LHCN-M2 (cell line): ENCODE measurements at regions not wholly inside any gene's neighbourhood (a gene's known extent, or its start where the extent isn't known, plus 50 kb on each side); places are given as distances from the start of the nearest gene placed in this dataset.
"Not testable (repeated sequence)": the region's sequence is repeated elsewhere in the genome, so short reads cannot be mapped to it uniquely, and the experiment has no call there.

ENCODE experiments used
- DNase-seq: peaks from one replicate; pipeline ENCODE4 v3.0.0-alpha.2; 2012; ENCODE audit warnings: low read depth

DNA sequence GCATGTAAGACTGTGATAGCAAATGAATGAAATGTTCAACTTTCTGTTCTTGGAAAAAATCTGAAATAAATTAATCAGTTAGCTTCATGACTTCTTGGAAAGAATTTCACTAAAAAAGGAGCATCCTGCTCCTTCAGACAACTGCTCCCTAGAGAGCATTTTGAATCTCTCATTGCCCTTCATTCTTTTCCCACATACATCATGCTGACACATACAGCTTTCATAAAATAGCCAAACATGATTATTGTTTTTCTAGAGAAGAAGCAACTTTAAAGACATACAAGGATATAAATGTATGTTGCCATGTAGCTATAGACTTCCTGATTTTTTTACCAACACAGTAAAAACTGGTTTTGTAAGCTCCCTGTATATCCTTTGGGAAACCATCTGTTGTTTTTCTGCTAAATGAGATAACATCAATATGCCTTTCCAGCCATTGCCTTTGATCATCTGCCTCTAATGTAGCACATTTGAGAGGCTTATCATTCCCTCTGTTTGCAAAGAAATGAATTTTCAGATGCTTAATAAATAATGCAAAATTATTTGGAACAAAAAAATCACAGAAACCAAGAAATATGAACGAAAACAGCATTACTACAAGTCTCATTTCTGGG is 248.2 kb upstream of the GPR149 start:
- no peak for DNase-seq

DNA sequence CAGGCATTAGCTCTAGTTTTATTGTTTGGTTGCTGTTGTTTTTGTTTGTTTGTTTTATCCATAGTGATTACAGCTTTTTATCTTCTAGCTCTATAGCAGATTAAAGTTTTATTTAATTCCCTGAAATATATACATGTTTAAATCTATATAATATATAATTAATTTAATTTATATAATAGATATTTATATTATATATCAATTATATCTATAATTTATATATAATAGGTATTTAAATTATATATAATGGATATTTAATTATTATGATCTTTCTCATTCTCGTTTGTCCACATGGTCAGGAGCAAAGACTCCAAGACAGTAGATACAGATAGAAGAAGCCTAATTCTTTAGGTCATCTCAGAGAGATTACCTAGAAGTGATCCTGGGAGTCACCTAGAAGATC is 238.8 kb upstream of the GPR149 start:
- DNase-seq: no peak

DNA sequence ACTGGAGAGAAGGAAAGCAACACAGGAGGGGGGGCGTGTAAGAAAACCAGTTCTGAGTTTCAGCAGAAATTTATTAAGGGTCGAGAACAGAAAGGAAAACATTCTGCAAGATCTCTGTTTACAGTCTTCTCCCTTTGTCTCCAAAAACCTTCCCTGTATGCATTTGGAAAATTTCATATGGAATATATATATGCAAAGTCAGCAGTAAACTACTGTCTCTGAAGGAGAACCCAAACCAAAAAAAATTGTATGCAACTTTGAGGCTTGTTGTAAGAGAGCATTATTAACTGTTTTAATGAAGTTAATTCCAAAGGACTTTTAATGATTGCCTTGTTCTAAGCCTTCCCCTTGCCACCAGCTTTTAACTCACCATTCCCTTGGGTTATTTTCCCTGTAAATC is 238.2 kb upstream of the GPR149 start:
- DNase-seq: no peak

DNA sequence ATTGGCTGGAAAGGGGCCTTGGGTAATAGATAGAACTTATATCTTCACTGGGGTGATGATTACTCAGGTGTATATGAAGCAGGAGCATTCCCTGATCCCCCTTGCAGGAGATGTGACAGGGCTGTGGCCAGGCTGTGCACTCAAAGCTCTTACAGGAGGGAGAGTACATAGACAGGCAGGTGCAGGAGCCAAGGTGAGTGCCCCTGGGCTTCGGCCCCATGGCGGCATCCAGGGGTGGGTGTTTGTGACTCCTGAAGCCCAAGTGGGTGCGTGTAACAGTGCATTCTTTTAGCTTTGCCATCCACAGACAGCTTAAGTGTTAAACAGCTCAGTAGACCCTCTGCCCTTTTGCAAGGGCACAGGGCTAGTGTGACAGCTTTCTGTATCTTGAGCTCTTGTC is 236.6 kb upstream of the GPR149 start:
- DNase-seq: no peak

DNA sequence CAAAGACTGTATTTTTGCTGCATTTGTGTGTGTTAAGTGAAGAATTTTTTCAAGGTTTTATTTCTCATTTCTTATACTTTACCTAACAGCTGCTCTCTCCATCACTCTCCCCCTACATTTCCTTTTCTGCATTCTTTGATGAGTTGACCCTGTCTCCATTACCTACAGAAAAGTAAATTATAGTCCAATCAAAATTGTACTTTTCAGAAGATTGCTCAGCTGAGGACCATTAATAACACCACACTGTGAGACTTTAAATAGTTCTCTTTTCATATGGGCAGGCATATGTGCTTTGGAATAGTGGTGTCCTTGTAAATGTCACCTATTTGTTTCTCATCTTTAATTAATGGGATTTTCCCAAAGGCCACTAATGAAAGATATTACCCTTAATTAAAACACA is 234.7 kb upstream of the GPR149 start:
- DNase-seq: no peak

DNA sequence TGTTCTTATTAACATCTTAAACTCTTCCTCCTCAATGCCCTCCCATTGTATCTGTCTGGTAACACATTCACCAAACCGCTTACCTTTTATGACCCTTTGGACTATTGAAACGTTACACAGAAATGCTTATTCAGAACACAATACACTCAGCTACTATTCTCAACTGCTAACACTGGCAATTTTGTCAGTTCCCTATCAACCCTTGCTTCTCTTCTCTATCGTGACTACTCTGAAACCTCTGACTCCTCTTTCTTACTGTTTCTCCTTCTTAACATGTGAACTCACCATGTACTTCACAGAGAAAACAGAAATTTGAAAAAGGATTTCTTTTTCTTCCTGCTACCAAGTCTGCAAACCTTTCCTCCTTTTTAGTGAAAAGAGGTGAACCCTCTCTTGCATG is 232.9 kb upstream of the GPR149 start:
- DNase-seq: no peak

DNA sequence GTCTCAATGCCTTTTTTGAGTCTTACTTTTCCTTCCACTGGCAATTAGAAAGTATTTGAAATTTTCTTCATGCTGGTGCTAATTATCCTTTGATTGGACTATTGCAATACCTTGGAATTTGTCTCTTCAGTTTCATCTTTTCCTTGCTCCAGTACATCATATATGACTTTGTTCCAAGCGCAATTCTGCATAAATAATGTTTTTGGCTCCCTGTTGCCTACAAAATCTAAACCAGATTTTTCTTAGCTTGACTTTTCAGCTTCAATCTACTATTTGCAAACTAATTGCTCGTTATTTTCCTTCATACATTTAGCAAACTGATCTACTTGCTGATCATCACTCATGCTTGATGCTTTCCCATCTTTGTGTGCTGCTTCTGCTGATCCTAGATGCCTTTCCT is 230.8 kb upstream of the GPR149 start:
- no peak for DNase-seq

DNA sequence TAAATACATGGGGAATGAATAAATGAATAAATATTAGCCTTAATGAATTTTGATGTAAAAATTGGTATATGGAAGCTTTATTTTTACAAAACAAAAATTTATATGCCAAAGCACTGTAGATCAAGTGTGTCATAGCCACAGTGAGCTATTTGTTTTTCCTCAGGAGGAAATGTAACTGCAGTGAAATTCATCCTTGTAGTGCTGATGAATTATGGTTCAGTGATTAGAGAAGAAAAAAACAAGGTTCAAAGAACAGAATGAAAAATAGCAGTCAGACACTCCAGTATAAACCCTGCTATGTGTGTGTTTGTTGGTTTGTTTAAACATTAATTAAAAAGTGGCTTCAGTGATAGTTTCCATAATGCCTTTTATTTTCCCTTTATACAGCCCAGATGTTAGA is 228.0 kb upstream of the GPR149 start:
- DNase-seq: no peak

DNA sequence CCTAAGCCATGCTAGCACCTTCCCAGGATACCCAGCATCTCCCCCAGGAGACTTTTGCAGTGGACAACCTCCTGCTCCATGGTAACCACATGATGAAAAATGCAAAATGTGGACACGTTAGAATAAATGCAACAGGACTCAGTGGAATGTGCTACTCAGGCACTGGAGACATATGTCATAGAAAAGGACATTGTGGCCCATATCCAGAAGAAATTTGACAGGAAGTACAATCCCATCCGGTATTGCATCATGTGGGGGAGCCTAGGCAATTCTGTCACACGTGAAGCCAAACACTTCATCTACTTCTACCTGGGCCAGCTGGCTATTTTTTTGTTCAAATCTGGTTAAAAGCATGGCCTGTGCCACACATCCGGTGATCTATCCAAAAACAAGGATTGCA is 227.2 kb upstream of the GPR149 start:
- DNase-seq: no peak

DNA sequence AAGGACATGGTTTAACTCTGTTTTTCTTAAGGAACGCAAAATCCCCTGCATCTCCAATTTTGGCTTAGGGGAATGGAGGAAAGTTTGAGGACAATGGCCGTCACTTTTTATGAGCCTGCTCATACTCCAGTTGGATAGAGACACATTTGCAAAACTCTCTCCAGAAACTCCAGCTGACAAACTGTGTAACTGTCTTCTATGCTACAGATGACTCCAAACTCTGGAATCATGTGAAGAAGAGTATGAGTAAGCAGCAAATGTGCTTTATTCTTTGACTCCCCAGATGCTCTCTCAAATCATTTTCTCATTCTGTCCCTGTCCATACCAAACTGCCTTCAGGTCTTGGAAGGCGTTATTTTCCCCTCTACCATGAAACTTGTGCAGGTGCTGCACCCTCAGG is 226.5 kb upstream of the GPR149 start:
- peak; percentile 8 for DNase-seq

DNA sequence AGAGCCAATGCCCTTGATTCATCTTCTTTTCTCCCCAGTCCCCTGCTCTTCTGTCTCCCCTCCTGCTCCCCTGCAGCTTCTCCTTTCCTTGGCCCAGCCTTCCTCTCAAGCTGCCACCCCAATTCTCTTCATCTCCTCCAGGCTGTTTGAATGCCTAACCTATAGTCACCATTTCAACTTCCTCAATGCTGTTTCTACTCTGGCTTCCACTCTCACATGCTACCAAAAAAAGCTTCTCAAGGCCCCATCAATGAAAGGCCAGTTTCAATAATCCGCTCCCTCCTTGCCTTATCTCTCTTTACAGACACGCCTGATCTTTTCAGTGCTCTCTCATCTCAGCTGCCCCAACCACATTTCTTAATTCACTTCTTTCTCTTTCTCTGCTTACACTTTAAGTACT is 212.2 kb upstream of the GPR149 start:
- no peak for DNase-seq

DNA sequence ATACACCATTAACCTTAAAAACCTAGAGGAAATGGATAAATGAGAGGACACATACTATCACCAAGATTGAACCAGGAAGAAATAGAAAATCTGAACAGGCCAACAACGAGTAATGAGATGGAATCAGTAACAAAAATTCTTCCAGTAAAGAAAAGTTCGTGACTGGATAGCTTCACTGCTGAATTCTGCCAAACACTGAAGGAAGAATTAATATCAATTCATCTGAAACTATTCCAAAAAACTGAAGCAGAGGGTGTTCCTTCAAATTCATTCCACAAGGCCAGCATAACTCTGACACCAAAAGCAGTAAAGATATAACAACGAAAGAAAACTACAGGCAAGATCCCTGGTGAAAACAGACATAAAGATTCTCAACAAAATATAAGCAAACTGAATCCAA is 195.8 kb upstream of the GPR149 start:
- DNase-seq: no peak

DNA sequence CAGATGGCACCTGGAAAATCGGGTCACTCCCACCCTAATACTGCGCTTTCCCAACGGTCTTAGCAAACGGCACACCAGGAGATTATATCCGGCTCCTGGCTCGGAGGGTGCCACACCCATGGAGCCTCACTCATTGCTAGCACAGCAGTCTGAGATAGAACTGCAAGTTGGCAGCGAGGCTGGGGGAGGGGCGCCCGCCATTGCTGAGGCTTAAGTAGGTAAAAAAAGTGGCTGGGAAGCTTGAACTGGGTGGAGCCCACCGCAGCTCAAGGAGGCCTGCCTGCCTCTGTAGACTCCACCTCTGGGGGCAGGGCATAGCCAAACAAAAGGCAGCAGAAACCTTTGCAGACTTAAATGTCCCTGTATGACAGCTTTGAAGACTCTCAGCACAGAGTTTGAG is 189.6 kb upstream of the GPR149 start:
- DNase-seq: not testable (repeated sequence)

DNA sequence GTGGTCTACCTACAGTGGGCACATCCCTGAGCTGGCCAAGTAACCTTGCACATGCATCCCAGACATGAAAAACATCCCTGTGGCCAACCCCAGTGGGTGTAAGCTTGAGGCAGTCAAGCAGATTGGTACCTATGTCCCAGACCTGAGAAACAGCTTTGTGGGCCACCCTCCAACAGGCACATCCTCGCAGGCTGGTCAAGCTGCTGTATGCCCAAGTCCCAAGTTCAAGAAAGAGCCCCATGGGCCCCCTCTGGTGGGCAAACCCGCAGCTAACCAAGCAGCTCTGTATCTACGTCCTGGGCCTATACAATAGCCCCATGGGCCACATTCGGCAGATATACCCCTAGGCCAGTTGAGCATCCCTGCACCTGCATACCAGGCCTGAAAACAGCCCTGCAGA is 186.3 kb upstream of the GPR149 start:
- DNase-seq: no peak

DNA sequence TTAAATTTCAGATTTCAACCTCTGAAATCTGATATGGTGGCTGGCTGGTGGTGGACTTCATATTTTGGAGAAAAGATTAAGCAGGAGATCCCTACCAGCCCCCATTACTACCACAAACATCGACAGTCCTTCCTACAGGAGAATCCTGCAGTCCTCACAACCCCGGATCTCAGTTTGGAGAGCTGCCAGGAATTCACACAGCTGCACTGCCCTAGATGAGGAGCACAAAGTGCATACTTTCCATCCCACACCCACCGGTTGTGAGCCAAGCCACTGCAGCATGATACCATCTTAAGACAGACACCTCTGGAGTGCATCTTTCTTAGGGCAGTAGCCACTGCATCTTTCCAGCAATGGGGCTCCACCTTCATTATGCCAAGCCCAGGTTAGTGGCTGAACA is 185.5 kb upstream of the GPR149 start:
- DNase-seq: peak; percentile 5

DNA sequence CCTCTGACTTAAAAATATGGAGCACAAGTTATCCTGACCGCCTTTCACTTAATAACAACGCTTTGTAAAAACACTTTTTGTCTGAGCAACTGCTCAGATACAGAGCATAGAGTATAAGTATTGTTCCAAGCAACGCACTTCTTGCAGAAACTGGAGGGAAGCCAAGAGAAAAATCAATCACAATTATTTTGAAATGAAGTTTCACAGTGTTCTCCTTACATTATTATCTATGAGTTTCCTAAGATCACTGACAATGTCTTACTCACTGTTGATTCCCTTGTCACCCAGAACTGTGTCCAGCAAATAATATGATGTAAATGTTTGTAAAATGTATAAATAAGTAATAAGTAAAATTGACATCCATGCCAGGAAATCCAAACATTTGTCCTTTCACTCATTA is 184.6 kb upstream of the GPR149 start:
- DNase-seq: no peak

DNA sequence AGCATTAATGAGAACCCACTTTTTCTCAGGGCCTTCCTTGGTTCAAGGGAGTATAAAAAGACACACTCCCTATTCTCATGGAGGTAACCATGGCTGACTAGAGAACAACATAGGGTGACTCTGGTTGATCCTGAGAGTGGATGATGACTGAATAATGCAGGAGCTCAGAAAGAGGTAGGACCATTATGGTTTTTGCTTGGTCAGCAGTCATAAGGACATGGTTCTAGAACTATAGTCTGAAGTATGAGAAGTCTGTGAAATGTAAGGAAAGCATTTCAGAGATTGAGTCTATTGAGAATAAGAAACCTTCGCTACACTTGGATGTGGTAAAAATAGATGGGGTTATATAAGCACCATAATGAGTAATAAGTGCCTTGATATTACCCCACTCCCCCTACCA is 184.1 kb upstream of the GPR149 start:
- DNase-seq: no peak

DNA sequence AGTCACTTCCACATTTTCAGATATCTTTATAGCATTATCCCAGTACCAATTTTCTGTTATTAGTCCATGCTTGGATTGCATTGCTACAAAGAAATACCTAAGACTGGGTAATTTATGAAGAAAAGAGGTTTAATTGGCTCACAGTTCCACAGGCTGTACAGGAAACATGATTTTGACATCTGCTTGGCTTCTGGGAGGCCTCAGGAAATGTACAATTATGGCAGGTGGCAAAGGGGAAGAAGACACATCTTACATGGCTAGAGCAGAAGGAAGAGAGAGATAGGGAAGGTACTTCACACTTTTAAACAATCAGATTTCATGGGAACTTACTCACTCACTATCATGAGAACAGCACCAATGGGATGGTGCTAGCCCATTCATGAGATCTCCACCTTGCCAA is 172.3 kb upstream of the GPR149 start:
- no peak for DNase-seq

DNA sequence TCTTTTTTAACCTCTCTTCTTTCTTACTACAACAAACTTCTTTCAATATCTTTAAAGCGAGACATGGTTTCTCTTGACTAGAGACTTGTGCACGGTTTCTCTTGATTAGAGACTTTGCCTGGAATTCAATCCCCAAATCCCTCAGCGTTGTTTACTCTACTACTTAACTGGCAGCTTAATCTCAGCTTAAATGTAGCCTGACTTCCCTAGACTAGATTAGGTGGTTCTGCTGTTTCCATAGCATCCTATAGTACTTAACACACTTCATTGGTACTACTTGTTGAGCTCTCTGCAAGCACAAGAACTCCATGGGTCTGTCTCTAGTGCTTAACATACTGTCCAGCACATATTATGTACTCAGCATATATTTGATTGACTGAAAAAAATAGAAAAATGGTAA is 168.2 kb upstream of the GPR149 start:
- no peak for DNase-seq

DNA sequence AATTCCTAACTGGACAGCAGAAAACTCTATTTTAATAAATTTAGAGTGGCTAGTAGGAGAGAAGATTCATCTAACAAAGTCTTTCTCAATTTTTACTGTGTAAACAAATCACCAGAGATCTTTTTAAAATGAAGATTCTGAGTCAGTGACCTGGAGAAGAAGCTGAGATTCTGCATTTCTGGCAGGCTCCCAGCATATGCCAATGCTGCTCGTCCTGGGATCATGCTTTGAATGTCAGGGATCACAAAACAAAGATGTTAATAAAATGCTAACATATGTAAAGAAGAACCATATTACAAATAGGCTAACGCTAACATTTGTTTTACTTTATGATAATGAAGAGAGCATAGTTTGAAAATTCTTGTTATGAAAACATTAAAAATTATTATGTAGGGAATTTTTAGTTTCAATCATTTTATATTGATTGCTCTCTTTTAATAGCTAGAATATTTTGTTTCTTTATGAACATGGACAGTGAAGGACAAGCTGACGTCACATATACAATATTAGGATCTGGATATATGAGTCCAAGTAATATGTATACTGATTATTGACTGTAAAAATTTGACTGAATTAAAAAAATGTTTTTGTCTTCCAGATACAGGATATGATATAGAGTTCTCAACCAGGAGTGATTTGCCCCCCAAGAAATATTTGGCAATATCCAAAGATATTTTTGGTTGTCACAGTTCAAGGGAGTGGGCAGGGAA is 160.8 kb upstream of the GPR149 start:
- DNase-seq: no peak

DNA sequence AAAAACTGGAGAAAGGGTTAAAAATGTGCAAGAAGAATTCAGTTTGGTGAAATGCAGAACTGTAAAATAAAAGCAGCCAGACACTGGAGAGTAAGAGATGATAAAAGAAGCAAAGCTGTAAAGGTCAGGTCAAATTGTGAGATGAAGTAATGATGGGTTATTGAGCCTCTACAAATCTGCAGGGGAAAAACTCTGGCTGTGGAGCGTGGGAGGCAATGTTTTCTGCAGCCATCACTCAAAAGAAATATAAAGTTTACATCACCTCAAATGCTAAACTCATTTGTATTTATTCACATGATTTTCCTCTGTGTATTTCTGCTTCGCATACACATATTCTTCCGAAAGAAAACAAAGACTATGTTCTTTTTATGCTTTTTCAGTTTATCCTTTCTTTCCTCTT is 158.8 kb upstream of the GPR149 start:
- no peak for DNase-seq

DNA sequence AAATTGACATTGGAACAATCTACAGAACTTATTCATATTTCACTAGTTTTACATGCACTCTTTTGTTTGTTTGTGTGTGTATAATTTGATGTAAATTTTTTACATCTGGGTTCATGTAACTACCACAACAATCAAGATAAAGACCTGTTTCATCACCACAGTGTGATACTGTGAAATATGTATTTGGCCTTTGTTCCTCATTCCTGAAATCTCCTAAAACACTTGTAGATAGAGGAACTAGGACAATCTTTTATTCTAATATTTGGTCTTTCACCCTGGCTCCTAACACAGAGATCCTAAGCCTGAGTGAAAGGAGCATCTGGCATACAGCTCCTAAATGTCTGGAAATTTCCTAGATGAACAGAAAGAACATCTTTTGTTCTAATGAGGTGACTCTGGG is 155.0 kb upstream of the GPR149 start:
- no peak for DNase-seq

DNA sequence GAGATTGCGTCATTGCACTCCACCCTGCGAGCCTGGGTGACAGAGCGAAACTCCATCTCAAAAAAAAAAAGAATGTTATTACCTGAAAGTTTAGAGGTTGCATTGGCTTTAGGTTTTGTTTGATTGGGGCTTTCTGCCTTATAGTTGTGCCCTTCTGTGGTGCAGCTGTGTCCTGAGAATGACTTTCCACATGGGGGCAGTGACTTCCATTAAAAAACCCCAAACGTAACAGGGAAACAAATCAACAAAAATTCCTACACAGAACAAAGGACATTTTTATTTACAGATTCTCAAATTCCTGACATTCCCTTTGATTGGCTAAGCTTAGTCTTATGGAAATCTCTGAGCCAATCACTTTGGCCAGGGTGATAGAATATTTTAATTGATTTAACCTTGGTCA is 154.1 kb upstream of the GPR149 start:
- DNase-seq: peak; percentile 2

DNA sequence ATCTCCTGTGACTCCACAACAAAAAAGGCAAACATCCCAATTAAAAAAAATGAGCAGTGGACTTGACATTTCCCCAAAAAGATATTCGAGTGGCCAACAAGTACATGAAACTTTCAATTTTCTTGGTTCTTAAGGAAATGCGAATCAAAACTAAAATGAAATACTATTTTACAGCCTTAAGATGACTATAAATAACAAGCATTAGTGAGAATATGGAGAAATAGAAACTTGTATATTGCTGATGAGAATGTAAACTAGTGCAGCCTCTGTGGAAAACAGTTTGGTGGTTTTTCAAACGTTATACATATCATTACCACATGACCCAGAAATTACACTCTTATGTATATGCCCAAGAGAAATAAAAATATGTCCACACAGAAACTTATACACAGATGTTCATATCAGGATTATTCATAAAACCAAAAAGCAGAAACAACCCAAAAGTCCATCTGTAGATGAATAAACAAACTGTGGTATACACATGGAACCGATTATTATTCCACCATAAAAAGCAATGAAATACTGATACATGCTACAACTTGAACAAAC is 153.2 kb upstream of the GPR149 start:
- DNase-seq: no peak
